C4-2B (cell line): ENCODE measurements at regions not wholly inside any gene's neighbourhood (a gene's known extent, or its start where the extent isn't known, plus 50 kb on each side); places are given as distances from the start of the nearest gene placed in this dataset.
"Not testable (repeated sequence)": the region's sequence is repeated elsewhere in the genome, so short reads cannot be mapped to it uniquely, and the experiment has no call there.

ENCODE experiments used
- H3K27ac ChIP-seq: fragments of 450-650 bp; 2 replicates; pipeline ENCODE4 v1.5.1; 2017
- CTCF ChIP-seq: fragments of 450-650 bp; conservative IDR thresholded peaks from 2 replicates; pipeline ENCODE4 v1.5.1; 2017; ENCODE audit warnings: mild to moderate bottlenecking
- ZFX ChIP-seq: fragments of 450-650 bp; IDR thresholded peaks from 2 replicates; pipeline ENCODE4 v1.6.1; 2017

- no peak overlapping the region for H3K27ac ChIP-seq
- no peak for TF ChIP-seq CTCF
- TF ChIP-seq ZFX, result no peak
These were observed 106.6 kb downstream of the EOMES start for GRCh38 chr3:27615555-27615954.

- no peak overlapping the region for H3K27ac ChIP-seq
- TF ChIP-seq ZFX, result no peak
- TF ChIP-seq CTCF, result no peak
These were observed 107.5 kb downstream of the EOMES start for GRCh38 chr3:27614592-27614991.

GRCh38 chr3:27613846-27614500 is 108.2 kb downstream of the EOMES start:
- TF ChIP-seq ZFX (no peak), CTCF (no peak)
- no peak overlapping the region for H3K27ac ChIP-seq

GRCh38 chr3:27610800-27611525 is 111.2 kb downstream of the EOMES start:
- TF ChIP-seq CTCF (no peak), ZFX (no peak)
- H3K27ac ChIP-seq, result no peak overlapping the region

GRCh38 chr3:27607370-27607769 is 114.8 kb downstream of the EOMES start:
- H3K27ac ChIP-seq, result no peak overlapping the region

GRCh38 chr3:27606537-27606936 is 115.6 kb downstream of the EOMES start:
- TF ChIP-seq CTCF (no peak), ZFX (no peak)
- no peak overlapping the region for H3K27ac ChIP-seq

More at GRCh38 chr3:27607370-27607769, 114.8 kb downstream of the EOMES start:
- TF ChIP-seq ZFX, result no peak
- no peak for TF ChIP-seq CTCF

GRCh38 chr3:27601311-27601710 is 117.1 kb upstream of the SLC4A7 start:
- H3K27ac ChIP-seq, result not testable (repeated sequence)

GRCh38 chr3:27599741-27600140 is 115.6 kb upstream of the SLC4A7 start:
- not testable (repeated sequence) for H3K27ac ChIP-seq
